ENCODE measurements at regions not wholly inside any gene's neighbourhood (a gene's known extent, or its start where the extent isn't known, plus 50 kb on each side); places are given as distances from the start of the nearest gene placed in this dataset.

- Histone ChIP-seq H3K27ac (ENCODE audit: extremely low read depth, low read depth, low read length) (no peak overlapping the region), H3K9me3 (replicated peaks; ENCODE audit: control insufficient read depth, insufficient read depth, low read depth, low read length) (no peaks in the 10 kb centered on the region), H3K79me2 (ENCODE audit: control insufficient read depth, insufficient read depth, low read length) (no peaks in the 10 kb centered on the region), H3K4me2 (ENCODE audit: insufficient read depth, low read length) (no peak overlapping the region), H2AFZ (ENCODE audit: low read depth, low read length) (no peak overlapping the region), H3K4me3 (no peak overlapping the region), H3K9ac (ENCODE audit: insufficient read depth in 1 of 2, low read depth in 2 of 2, low read length in 2 of 2) (no peak overlapping the region), H4K20me1 (replicated peaks; ENCODE audit: control insufficient read depth, insufficient read depth, low read length) (no peaks in the 10 kb centered on the region), H3K4me1 (replicated peaks in 1 of 2; ENCODE audit: control insufficient read depth in 2 of 2, insufficient read depth in 2 of 2, low read length in 2 of 2) (no peaks in the 10 kb centered on the region), H3K36me3 (ENCODE audit: control insufficient read depth, insufficient read depth, low read length) (no peaks in the 10 kb centered on the region), H3K9me1 (ENCODE audit: control insufficient read depth, insufficient read depth, low read length) (no peaks in the 10 kb centered on the region), H3K27me3 (ENCODE audit: control insufficient read depth in 2 of 2, insufficient read depth in 2 of 2, low read length in 2 of 2) (no peaks in the 10 kb centered on the region)
- POLR2A ChIA-PET, result no interaction called here
- in situ Hi-C loops (cut with MboI) (no loop called here), intact Hi-C loops (cut with micrococcal nuclease) (no loop called here)
- no peak for FAIRE-seq
- ATAC-seq, result no peak
- DNase-seq (ENCODE audit: extremely low read depth in 1 of 4, low spot score in 3 of 4), result no peak
- CTCF ChIA-PET (ENCODE audit: low intra/inter-chr PET ratio), result no interaction called here
- BruUV-seq (replicated peaks), result no TSS peak
- TF ChIP-seq HINFP (tag; conservative IDR thresholded peaks at IDR 0.05; ENCODE audit: low read depth) (no peak), L3MBTL2 (IDR thresholded peaks at IDR 0.05) (no peak), RCOR1 (IDR thresholded peaks at IDR 0.05; ENCODE audit: borderline replicate concordance in 1 of 2, low read depth in 2 of 2, low read length in 2 of 2) (no peak), FOXA1 (IDR thresholded peaks at IDR 0.05; ENCODE audit: borderline replicate concordance) (no peak), TGIF2 (CRISPR knock-in tag; IDR thresholded peaks at IDR 0.05) (no peak), EWSR1 (IDR thresholded peaks at IDR 0.05; ENCODE audit: borderline replicate concordance, low read depth, partially characterized antibody) (no peak), NUFIP1 (IDR thresholded peaks at IDR 0.05; ENCODE audit: partially characterized antibody) (no peak), ZFPM2 (CRISPR knock-in tag; IDR thresholded peaks at IDR 0.05) (no peak), CREM (IDR thresholded peaks at IDR 0.05; ENCODE audit: low read depth) (no peak), ILF3 (IDR thresholded peaks at IDR 0.05; ENCODE audit: borderline replicate concordance) (no peak), PBX2 (CRISPR knock-in tag; IDR thresholded peaks at IDR 0.05; ENCODE audit: low read depth) (no peak), PBX2 (tag; conservative IDR thresholded peaks at IDR 0.05; ENCODE audit: low read depth) (no peak), SRF (CRISPR knock-in tag; IDR thresholded peaks at IDR 0.05) (no peak), HBP1 (CRISPR knock-in tag; IDR thresholded peaks at IDR 0.05) (no peak), PTBP1 (IDR thresholded peaks at IDR 0.05; ENCODE audit: low read depth, low read length) (no peak), MXD1 (CRISPR knock-in tag; IDR thresholded peaks at IDR 0.05; ENCODE audit: borderline replicate concordance, poor library complexity, severe bottlenecking) (no peak), TBL1XR1 (IDR thresholded peaks at IDR 0.05; ENCODE audit: low read length in 2 of 2) (no peak), ZBTB17 (CRISPR knock-in tag; IDR thresholded peaks at IDR 0.05) (no peak), ZNF408 (CRISPR knock-in tag; IDR thresholded peaks at IDR 0.05; ENCODE audit: low read depth) (no peak)
Measured at GRCh38 chr5:63495225-63495624, 467.0 kb downstream of the HTR1A start.

All from K562 (cell line).